Liver (tissue), 8 donors: ENCODE measurements at regions not wholly inside any gene's neighbourhood (a gene's known extent, or its start where the extent isn't known, plus 50 kb on each side); places are given as distances from the start of the nearest gene placed in this dataset.

Source experiments
- DNase-seq: peaks from one replicate; pipeline ENCODE4 v3.0.0-alpha.2; 2017; ENCODE audit warnings: low spot score
- H3K27ac ChIP-seq, 2 donors: one replicate each; pipeline ENCODE4 v1.7.0; 2013; ENCODE audit warnings: inconsistent platforms in 2 of 2, low read length in 2 of 2, control low read depth in 1 of 2, low read depth in 1 of 2, mild to moderate bottlenecking in 1 of 2
- H3K27me3 ChIP-seq, 4 donors: one replicate each; pipeline versions ENCODE4 v1.6.1 to v1.7.0; 2013; ENCODE audit warnings: low read length in 3 of 4, inconsistent platforms in 1 of 4, mild to moderate bottlenecking in 1 of 4, moderate library complexity in 1 of 4; ENCODE audit not compliant: control insufficient read depth in 4 of 4, insufficient read depth in 4 of 4
- H3K36me3 ChIP-seq, 4 donors: one replicate each; pipeline versions ENCODE4 v1.6.1 to v1.7.0; 2013; ENCODE audit warnings: low read length in 3 of 4, mild to moderate bottlenecking in 3 of 4, low read depth in 1 of 4, moderate library complexity in 1 of 4; ENCODE audit not compliant: control insufficient read depth in 4 of 4, insufficient read depth in 3 of 4
- H3K4me1 ChIP-seq, 4 donors: one replicate each; pipeline versions ENCODE4 v1.6.1 to v1.7.0; 2013; ENCODE audit warnings: low read length in 3 of 4, mild to moderate bottlenecking in 3 of 4, moderate library complexity in 1 of 4; ENCODE audit not compliant: control insufficient read depth in 4 of 4, insufficient read depth in 4 of 4
- H3K4me3 ChIP-seq, 3 donors: one replicate each; pipeline versions ENCODE4 v1.6.1 to v1.7.0; 2013; ENCODE audit warnings: low read length in 3 of 3, control low read depth in 1 of 3, low read depth in 1 of 3, mild to moderate bottlenecking in 1 of 3
- H3K9ac ChIP-seq, 2 donors: one replicate each; pipeline ENCODE4 v1.7.0; 2013; ENCODE audit warnings: low read length in 2 of 2, mild to moderate bottlenecking in 2 of 2, moderate library complexity in 2 of 2, control low read depth in 1 of 2, low read depth in 1 of 2
- H3K9me3 ChIP-seq, 4 donors: one replicate each; pipeline versions ENCODE4 v1.6.1 to v1.7.0; 2013; ENCODE audit warnings: low read length in 3 of 4; ENCODE audit not compliant: control insufficient read depth in 4 of 4
- ATF3 ChIP-seq: IDR thresholded peaks from 2 replicates; pipeline ENCODE4 v1.6.1; 2016; ENCODE audit warnings: antibody characterized with exemption
- CTCF ChIP-seq: fragments of 150-350 bp; IDR thresholded peaks from 2 replicates; pipeline ENCODE4 v1.5.1; 2017; ENCODE audit warnings: improper control_type of control experiment, low read depth, low read length; ENCODE audit not compliant: missing input control
- FOXA2 ChIP-seq: IDR thresholded peaks from 2 replicates; pipeline ENCODE4 v1.6.1; 2016; ENCODE audit warnings: antibody characterized with exemption
- GABPA ChIP-seq, 2 donors: IDR thresholded peaks in 1 of 2; conservative IDR thresholded peaks in 1 of 2; 2 replicates each; pipeline ENCODE4 v1.6.1; 2016; ENCODE audit warnings: antibody characterized with exemption in 2 of 2, mild to moderate bottlenecking in 1 of 2, moderate library complexity in 1 of 2
- HNF4A ChIP-seq, 2 donors: conservative IDR thresholded peaks; 2 replicates each; pipeline ENCODE4 v1.6.1; 2016; ENCODE audit warnings: antibody characterized with exemption in 2 of 2, mild to moderate bottlenecking in 2 of 2
- HNF4G ChIP-seq: IDR thresholded peaks from 2 replicates; pipeline ENCODE4 v1.6.1; 2016; ENCODE audit warnings: antibody characterized with exemption
- JUND ChIP-seq, 2 donors: IDR thresholded peaks; 2 replicates each; pipeline ENCODE4 v1.6.1; 2016; ENCODE audit warnings: antibody characterized with exemption in 2 of 2
- NR2F2 ChIP-seq: IDR thresholded peaks from 2 replicates; pipeline ENCODE4 v1.6.1; 2016; ENCODE audit warnings: antibody characterized with exemption
- RAD21 ChIP-seq, 2 donors: IDR thresholded peaks; 2 replicates each; pipeline ENCODE4 v1.6.1; 2016; ENCODE audit warnings: antibody characterized with exemption in 2 of 2, mild to moderate bottlenecking in 2 of 2
- REST ChIP-seq: IDR thresholded peaks from 2 replicates; pipeline ENCODE4 v1.6.1; 2016; ENCODE audit warnings: antibody characterized with exemption, mild to moderate bottlenecking
- RXRA ChIP-seq, 2 donors: IDR thresholded peaks; 2 replicates each; pipeline ENCODE4 v1.6.1; 2017 to 2018; ENCODE audit warnings: antibody characterized with exemption in 2 of 2, mild to moderate bottlenecking in 1 of 2
- SP1 ChIP-seq: IDR thresholded peaks from 2 replicates; pipeline ENCODE4 v1.6.1; 2018; ENCODE audit warnings: antibody characterized with exemption, mild to moderate bottlenecking
- TAF1 ChIP-seq: conservative IDR thresholded peaks from 2 replicates; pipeline ENCODE4 v1.6.1; 2016; ENCODE audit warnings: antibody characterized with exemption, mild to moderate bottlenecking
- YY1 ChIP-seq: IDR thresholded peaks from 2 replicates; pipeline ENCODE4 v1.6.1; 2016; ENCODE audit warnings: antibody characterized with exemption, mild to moderate bottlenecking
- ZBTB33 ChIP-seq: IDR thresholded peaks from 2 replicates; pipeline ENCODE4 v1.6.1; 2016; ENCODE audit warnings: antibody characterized with exemption
- WGBS: extraction: QIAGEN DNeasy Blood & Tissue Kit; methylation state at CpG from one replicate; pipeline ENCODE4 v1.1.7; 2013; 5-methylcytosine and 5-hydroxymethylcytosine counted together
- TF ChIP-seq, protein P1 (sequence below): IDR thresholded peaks from 2 replicates; pipeline ENCODE4 v1.6.1; 2016; ENCODE audit warnings: antibody characterized with exemption
- donor health status: healthy.
- donor health status: healthy.
- donor health status: healthy.
- donor health status: healthy.
- donor health status: healthy.

DNA sequence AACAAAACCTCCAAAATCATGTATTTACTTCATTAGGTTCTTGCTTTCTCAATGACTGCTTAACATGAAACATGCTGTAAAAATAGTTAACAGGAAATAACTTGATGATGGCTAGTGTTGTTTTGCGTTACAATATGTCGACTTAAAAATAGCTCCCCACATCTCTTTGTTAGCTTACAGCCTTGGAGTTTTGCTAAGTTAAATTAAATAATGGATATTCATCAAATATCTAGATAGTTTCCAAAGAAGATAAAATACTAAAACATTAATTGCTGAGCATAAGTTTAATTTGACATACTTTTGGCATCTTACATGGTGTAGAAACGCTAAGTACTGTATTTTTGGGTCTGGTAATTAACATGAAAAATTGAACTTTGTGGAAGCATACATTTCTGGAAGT is 500.6 kb upstream of the NOVA1 start:
- Histone ChIP-seq H3K4me3 (no peak overlapping the region), H3K4me1 (no peaks in the 10 kb centered on the region), H3K36me3 (no peaks in the 10 kb centered on the region), H3K27me3 (no peaks in the 10 kb centered on the region), H3K9me3 (no peaks in the 10 kb centered on the region), H3K9ac (no peak overlapping the region), H3K27ac (no peak overlapping the region)
- 62% methylated on average over 3 of the region's 3 CpGs for WGBS
- no peak for DNase-seq
- TF ChIP-seq YY1 (no peak), HNF4G (no peak), NR2F2 (no peak)

DNA sequence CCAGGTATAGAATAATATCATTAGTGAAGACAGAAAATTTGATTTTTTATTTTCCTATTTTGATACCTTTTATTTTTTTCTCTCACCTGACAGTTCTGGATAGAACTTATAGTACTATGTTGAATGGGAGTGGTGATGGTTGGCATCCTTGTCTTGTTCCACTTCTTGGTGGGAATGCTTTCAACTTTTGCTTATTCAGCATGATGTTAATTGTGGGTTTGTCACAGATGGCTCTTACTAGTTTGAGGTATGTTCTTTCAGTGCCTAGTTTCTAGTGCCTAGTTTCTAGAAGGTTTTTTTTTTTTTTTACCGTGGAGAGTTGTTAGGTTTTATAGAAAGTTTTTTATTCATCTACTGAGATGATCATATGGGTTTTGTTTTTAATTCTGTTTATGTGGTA is 516.3 kb upstream of the NOVA1 start:
- TF ChIP-seq ZBTB33 (no peak), ATF3 (no peak), NR2F2 (no peak)

DNA sequence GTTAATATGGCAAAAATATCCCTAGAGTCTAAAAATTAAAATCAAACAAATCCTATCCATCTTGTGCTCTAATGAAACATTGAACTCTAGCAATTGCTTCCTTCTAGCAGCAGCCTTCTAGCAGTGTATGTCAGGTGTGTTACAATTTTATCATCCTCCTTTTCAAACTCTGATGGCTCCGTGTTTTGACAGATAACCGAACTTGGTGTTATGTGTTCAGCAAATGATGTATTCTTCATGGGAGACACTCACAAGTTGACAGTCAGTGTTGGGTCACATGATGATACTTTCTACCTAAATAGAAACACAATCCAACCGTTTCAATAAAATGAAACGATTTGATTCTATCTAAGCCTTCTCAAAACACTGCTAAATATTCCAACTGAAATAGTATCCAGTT is 525.3 kb upstream of the NOVA1 start:
- H3K27ac ChIP-seq = no peak overlapping the region
- no peaks in the 10 kb centered on the region for H3K27me3 ChIP-seq
- H3K4me3 ChIP-seq = no peak overlapping the region
- WGBS = 75% methylated on average over 4 of the region's 4 CpGs
- H3K4me1 ChIP-seq = no peaks in the 10 kb centered on the region
- DNase-seq = no peak
- H3K9ac ChIP-seq = no peak overlapping the region
- TF ChIP-seq, protein P1, sequence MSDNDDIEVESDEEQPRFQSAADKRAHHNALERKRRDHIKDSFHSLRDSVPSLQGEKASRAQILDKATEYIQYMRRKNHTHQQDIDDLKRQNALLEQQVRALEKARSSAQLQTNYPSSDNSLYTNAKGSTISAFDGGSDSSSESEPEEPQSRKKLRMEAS = no peak
- TF ChIP-seq NR2F2 = no peak
- no peak for TF ChIP-seq FOXA2
- no peak for TF ChIP-seq REST
- no peak for TF ChIP-seq HNF4G
- TF ChIP-seq RAD21 (IDR thresholded peaks at IDR 0.05) = no peak
- TF ChIP-seq ZBTB33 = no peak
- no peak for TF ChIP-seq YY1
- no peak for TF ChIP-seq ATF3
- no peak for TF ChIP-seq HNF4A (conservative IDR thresholded peaks at IDR 0.05)
- no peak for TF ChIP-seq SP1
- TF ChIP-seq RXRA (IDR thresholded peaks at IDR 0.05) = no peak
- no peak for TF ChIP-seq CTCF
- TF ChIP-seq TAF1 = no peak
- TF ChIP-seq GABPA (IDR thresholded peaks at IDR 0.05 in 1 of 2, conservative IDR thresholded peaks at IDR 0.05 in 1 of 2) = no peak
- no peak for TF ChIP-seq JUND (IDR thresholded peaks at IDR 0.05)
- no peaks in the 10 kb centered on the region for H3K36me3 ChIP-seq
- H3K9me3 ChIP-seq = peaks cover 0 to 4% (median under 1%) of the 10 kb centered on the region in 4 donors

More for the DNA sequence above, 516.3 kb upstream of the NOVA1 start:
- Histone ChIP-seq H3K27ac (no peak overlapping the region), H3K27me3 (no peaks in the 10 kb centered on the region), H3K9me3 (no peaks in the 10 kb centered on the region), H3K36me3 (no peaks in the 10 kb centered on the region), H3K4me1 (no peaks in the 10 kb centered on the region), H3K9ac (no peak overlapping the region), H3K4me3 (no peak overlapping the region)
- DNase-seq = no peak
- 33% methylated on average over 1 of the region's 1 CpG for WGBS
